Nephron progenitor cell (in vitro differentiated cells): ENCODE measurements at regions not wholly inside any gene's neighbourhood (a gene's known extent, or its start where the extent isn't known, plus 50 kb on each side); places are given as distances from the start of the nearest gene placed in this dataset.

Source experiments
- DNase-seq: peaks from one replicate; pipeline ENCODE4 v3.0.0; 2021
- H3K27ac Mint-ChIP-seq: 2 replicates; pipeline ENCODE4 v1.8.0; 2021; ENCODE audit warnings: mild to moderate bottlenecking, moderate library complexity, mixed read lengths
- H3K27me3 Mint-ChIP-seq: 2 replicates; pipeline ENCODE4 v1.8.0; 2021; ENCODE audit warnings: mild to moderate bottlenecking, low read depth, mixed read lengths; ENCODE audit not compliant: poor library complexity
- H3K36me3 Mint-ChIP-seq: 2 replicates; pipeline ENCODE4 v1.8.0; 2021; ENCODE audit warnings: low read depth, mixed read lengths
- H3K4me1 Mint-ChIP-seq: 2 replicates; pipeline ENCODE4 v1.8.0; 2021; ENCODE audit warnings: mixed read lengths
- H3K4me3 Mint-ChIP-seq: 2 replicates; pipeline ENCODE4 v1.8.0; 2021; ENCODE audit warnings: mild to moderate bottlenecking, moderate library complexity, mixed read lengths
- H3K9me3 Mint-ChIP-seq: 2 replicates; pipeline ENCODE4 v1.8.0; 2021; ENCODE audit warnings: mild to moderate bottlenecking, moderate library complexity, mixed read lengths
- CTCF ChIP-seq: fragments of 200-600 bp; sonication (generic); IDR thresholded peaks from 2 replicates; pipeline ENCODE4 v1.5.0; 2021; ENCODE audit warnings: antibody characterized with exemption

GRCh38 chr5:136730426-136730825 lies 365.1 kb upstream of the TRPC7 start:
- Mint-ChIP-seq H3K4me3 (no peak overlapping the region), H3K4me1 (peaks cover 15% of the 10 kb centered on the region), H3K27me3 (peaks cover 3% of the 10 kb centered on the region), H3K36me3 (no peaks in the 10 kb centered on the region), H3K9me3 (peaks cover 9% of the 10 kb centered on the region), H3K27ac (no peak overlapping the region)
- TF ChIP-seq CTCF = no peak
- no peak for DNase-seq

GRCh38 chr5:136729901-136730355 lies 364.6 kb upstream of the TRPC7 start:
- Mint-ChIP-seq H3K27me3 (peaks cover 3% of the 10 kb centered on the region), H3K36me3 (no peaks in the 10 kb centered on the region), H3K4me1 (peaks cover 12% of the 10 kb centered on the region), H3K9me3 (peaks cover 9% of the 10 kb centered on the region), H3K27ac (no peak overlapping the region), H3K4me3 (no peak overlapping the region)
- no peak for DNase-seq
- no peak for TF ChIP-seq CTCF

- TF ChIP-seq CTCF = no peak
- Mint-ChIP-seq H3K36me3 (no peaks in the 10 kb centered on the region), H3K27me3 (peaks cover 3% of the 10 kb centered on the region), H3K9me3 (no peaks in the 10 kb centered on the region), H3K4me1 (peaks cover 7% of the 10 kb centered on the region), H3K4me3 (no peak overlapping the region), H3K27ac (no peak overlapping the region)
- DNase-seq = no peak
Measured at GRCh38 chr5:136726506-136726905, 361.2 kb upstream of the TRPC7 start.

- H3K27ac Mint-ChIP-seq = no peak overlapping the region
- peaks cover 7% of the 10 kb centered on the region for H3K4me1 Mint-ChIP-seq
- no peak for DNase-seq
- no peak overlapping the region for H3K4me3 Mint-ChIP-seq
- H3K27me3 Mint-ChIP-seq = peaks cover 3% of the 10 kb centered on the region
- H3K36me3 Mint-ChIP-seq = no peaks in the 10 kb centered on the region
- no peak for TF ChIP-seq CTCF
- H3K9me3 Mint-ChIP-seq = no peaks in the 10 kb centered on the region
Measured at GRCh38 chr5:136724161-136724560, 358.8 kb upstream of the TRPC7 start.

- TF ChIP-seq CTCF = no peak
- Mint-ChIP-seq H3K27ac (no peak overlapping the region), H3K4me1 (no peaks in the 10 kb centered on the region), H3K9me3 (no peaks in the 10 kb centered on the region), H3K27me3 (no peaks in the 10 kb centered on the region), H3K4me3 (no peak overlapping the region), H3K36me3 (no peaks in the 10 kb centered on the region)
- no peak for DNase-seq
Measured at GRCh38 chr5:136722581-136722980, 357.2 kb upstream of the TRPC7 start.

- no peaks in the 10 kb centered on the region for H3K9me3 Mint-ChIP-seq
- TF ChIP-seq CTCF = no peak
- H3K4me3 Mint-ChIP-seq = no peak overlapping the region
- DNase-seq = no peak
- no peaks in the 10 kb centered on the region for H3K36me3 Mint-ChIP-seq
- no peak overlapping the region for H3K27ac Mint-ChIP-seq
- H3K27me3 Mint-ChIP-seq = no peaks in the 10 kb centered on the region
- H3K4me1 Mint-ChIP-seq = no peaks in the 10 kb centered on the region
Measured at GRCh38 chr5:136722086-136722485, 356.7 kb upstream of the TRPC7 start.
